ENCODE measurements at regions not wholly inside any gene's neighbourhood (a gene's known extent, or its start where the extent isn't known, plus 50 kb on each side); places are given as distances from the start of the nearest gene placed in this dataset.

GRCh38 chr18:1499265-1499664, 594.6 kb downstream of the ADCYAP1 start:
- H3K4me3 ChIP-seq (ENCODE audit: low read depth in 2 of 2, low read length in 1 of 2), result no peak overlapping the region
- ChIA-PET POLR2A (no interaction called here), CTCF (no interaction called here)
- no peak overlapping the region for H3K27ac ChIP-seq (ENCODE audit: low read depth in 2 of 2, low read length in 1 of 2)
- no peaks in the 10 kb centered on the region for H3K9me2 ChIP-seq
- H3K36me3 ChIP-seq (replicated peaks in 1 of 2; ENCODE audit: control insufficient read depth in 1 of 2, insufficient read depth in 2 of 2, low read length in 1 of 2), result no peaks in the 10 kb centered on the region
- no peaks in the 10 kb centered on the region for H3K27me3 ChIP-seq (ENCODE audit: insufficient read depth)
- H2AFZ ChIP-seq (ENCODE audit: low read depth), result no peak overlapping the region
- TF ChIP-seq CTCF (IDR thresholded peaks at IDR 0.05) (peak; percentile 37), MEF2A (IDR thresholded peaks at IDR 0.05; ENCODE audit: borderline replicate concordance, low read depth) (no peak)
- H3K79me2 ChIP-seq (ENCODE audit: insufficient read depth), result no peaks in the 10 kb centered on the region
- no peaks in the 10 kb centered on the region for H3K4me1 ChIP-seq (ENCODE audit: control insufficient read depth in 1 of 2, insufficient read depth in 2 of 2, low read depth in 1 of 2, low read length in 1 of 2)
- no peak for DNase-seq
- no peak overlapping the region for H3K9ac ChIP-seq
- H3K4me2 ChIP-seq, result no peak overlapping the region
- no peaks in the 10 kb centered on the region for H3F3A ChIP-seq (replicated peaks; ENCODE audit: insufficient read depth)
- H4K20me1 ChIP-seq (ENCODE audit: insufficient read depth), result no peaks in the 10 kb centered on the region
- H3K9me3 ChIP-seq, result no peaks in the 10 kb centered on the region

- Histone ChIP-seq H3K9ac (no peak overlapping the region), H3K4me1 (ENCODE audit: control insufficient read depth in 1 of 2, insufficient read depth in 2 of 2, low read depth in 1 of 2, low read length in 1 of 2) (no peaks in the 10 kb centered on the region), H3K9me2 (no peaks in the 10 kb centered on the region), H3K4me2 (no peak overlapping the region), H4K20me1 (ENCODE audit: insufficient read depth) (no peaks in the 10 kb centered on the region), H3F3A (replicated peaks; ENCODE audit: insufficient read depth) (no peaks in the 10 kb centered on the region), H2AFZ (ENCODE audit: low read depth) (no peak overlapping the region), H3K27ac (ENCODE audit: low read depth in 2 of 2, low read length in 1 of 2) (no peak overlapping the region), H3K9me3 (no peaks in the 10 kb centered on the region), H3K4me3 (ENCODE audit: low read depth in 2 of 2, low read length in 1 of 2) (no peak overlapping the region), H3K27me3 (ENCODE audit: insufficient read depth) (no peaks in the 10 kb centered on the region), H3K36me3 (replicated peaks in 1 of 2; ENCODE audit: control insufficient read depth in 1 of 2, insufficient read depth in 2 of 2, low read length in 1 of 2) (no peaks in the 10 kb centered on the region), H3K79me2 (ENCODE audit: insufficient read depth) (no peaks in the 10 kb centered on the region)
- TF ChIP-seq MXI1 (IDR thresholded peaks at IDR 0.05; ENCODE audit: low read depth, low read length) (no peak), EZH2phosphoT487 (IDR thresholded peaks at IDR 0.05; ENCODE audit: borderline replicate concordance, low read depth) (no peak), TEAD4 (IDR thresholded peaks at IDR 0.05; ENCODE audit: borderline replicate concordance, insufficient read depth) (no peak), NFIC (IDR thresholded peaks at IDR 0.05; ENCODE audit: borderline replicate concordance) (no peak), CHD2 (IDR thresholded peaks at IDR 0.05; ENCODE audit: low read length, partially characterized antibody) (no peak), ZBTB33 (IDR thresholded peaks at IDR 0.05; ENCODE audit: borderline replicate concordance, low read depth) (no peak), NRF1 (IDR thresholded peaks at IDR 0.05; ENCODE audit: low read depth, low read length) (no peak), MAX (IDR thresholded peaks at IDR 0.05; ENCODE audit: low read depth) (no peak), USF1 (IDR thresholded peaks at IDR 0.05; ENCODE audit: borderline replicate concordance, low read depth) (no peak), GATA2 (CRISPR knock-in tag; IDR thresholded peaks at IDR 0.05) (no peak), CTCF (IDR thresholded peaks at IDR 0.05) (no peak), SIN3A (IDR thresholded peaks at IDR 0.05; ENCODE audit: borderline replicate concordance, low read depth, low read length) (no peak), GABPA (IDR thresholded peaks at IDR 0.05; ENCODE audit: low read depth) (no peak), RFX5 (IDR thresholded peaks at IDR 0.05; ENCODE audit: low read length) (no peak), JUND (IDR thresholded peaks at IDR 0.05) (no peak), TCF12 (IDR thresholded peaks at IDR 0.05) (no peak)
- ChIA-PET CTCF (no interaction called here), POLR2A (no interaction called here)
- WGBS (ENCODE audit: low lambda C conversion rate), result 0% methylated on average over 4 of the region's 4 CpGs
- DNase-seq, result no peak
Observed at GRCh38 chr18:1503847-1504246, 599.2 kb downstream of the ADCYAP1 start.

Measured in SK-N-SH (cell line).